ENCODE measurements at regions not wholly inside any gene's neighbourhood (a gene's known extent, or its start where the extent isn't known, plus 50 kb on each side); places are given as distances from the start of the nearest gene placed in this dataset.

DNA sequence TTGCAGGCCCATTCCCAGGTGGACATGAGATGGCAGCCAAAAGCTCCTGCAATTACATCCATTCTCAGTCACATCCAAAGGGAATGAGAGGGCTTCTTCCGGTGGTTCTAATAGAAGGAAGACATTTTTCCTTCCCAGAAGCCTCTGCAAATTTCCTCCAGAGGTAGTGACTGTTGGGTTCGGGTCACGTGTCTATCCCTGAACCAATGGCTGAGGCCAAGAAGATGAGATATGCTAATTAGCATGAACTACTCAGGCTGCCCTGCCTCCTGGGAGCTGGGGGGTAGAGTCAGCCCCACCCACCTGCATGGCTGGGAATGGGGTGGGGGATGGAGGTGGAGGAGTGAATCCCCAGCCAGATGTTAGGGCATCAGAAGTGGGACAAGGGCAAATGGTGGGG lies 61.3 kb upstream of the IYD start:
- TF ChIP-seq, protein P1, sequence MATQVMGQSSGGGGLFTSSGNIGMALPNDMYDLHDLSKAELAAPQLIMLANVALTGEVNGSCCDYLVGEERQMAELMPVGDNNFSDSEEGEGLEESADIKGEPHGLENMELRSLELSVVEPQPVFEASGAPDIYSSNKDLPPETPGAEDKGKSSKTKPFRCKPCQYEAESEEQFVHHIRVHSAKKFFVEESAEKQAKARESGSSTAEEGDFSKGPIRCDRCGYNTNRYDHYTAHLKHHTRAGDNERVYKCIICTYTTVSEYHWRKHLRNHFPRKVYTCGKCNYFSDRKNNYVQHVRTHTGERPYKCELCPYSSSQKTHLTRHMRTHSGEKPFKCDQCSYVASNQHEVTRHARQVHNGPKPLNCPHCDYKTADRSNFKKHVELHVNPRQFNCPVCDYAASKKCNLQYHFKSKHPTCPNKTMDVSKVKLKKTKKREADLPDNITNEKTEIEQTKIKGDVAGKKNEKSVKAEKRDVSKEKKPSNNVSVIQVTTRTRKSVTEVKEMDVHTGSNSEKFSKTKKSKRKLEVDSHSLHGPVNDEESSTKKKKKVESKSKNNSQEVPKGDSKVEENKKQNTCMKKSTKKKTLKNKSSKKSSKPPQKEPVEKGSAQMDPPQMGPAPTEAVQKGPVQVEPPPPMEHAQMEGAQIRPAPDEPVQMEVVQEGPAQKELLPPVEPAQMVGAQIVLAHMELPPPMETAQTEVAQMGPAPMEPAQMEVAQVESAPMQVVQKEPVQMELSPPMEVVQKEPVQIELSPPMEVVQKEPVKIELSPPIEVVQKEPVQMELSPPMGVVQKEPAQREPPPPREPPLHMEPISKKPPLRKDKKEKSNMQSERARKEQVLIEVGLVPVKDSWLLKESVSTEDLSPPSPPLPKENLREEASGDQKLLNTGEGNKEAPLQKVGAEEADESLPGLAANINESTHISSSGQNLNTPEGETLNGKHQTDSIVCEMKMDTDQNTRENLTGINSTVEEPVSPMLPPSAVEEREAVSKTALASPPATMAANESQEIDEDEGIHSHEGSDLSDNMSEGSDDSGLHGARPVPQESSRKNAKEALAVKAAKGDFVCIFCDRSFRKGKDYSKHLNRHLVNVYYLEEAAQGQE (IDR thresholded peaks at IDR 0.05; ENCODE audit: insufficient read depth in 1 of 2, low read depth in 2 of 2, low read length in 1 of 2), result no peak
- no peak for TF ChIP-seq CTCF (IDR thresholded peaks at IDR 0.05)
- TF ChIP-seq TCF7L2 (IDR thresholded peaks at IDR 0.05; ENCODE audit: low read depth, low read length), result no peak

Measured in Panc1 (cell line).